Esophagus squamous epithelium (tissue), 5 donors: ENCODE measurements at regions not wholly inside any gene's neighbourhood (a gene's known extent, or its start where the extent isn't known, plus 50 kb on each side); places are given as distances from the start of the nearest gene placed in this dataset.

Experiments
- DNase-seq: peaks from one replicate; lab custom pipeline; 2025; lab: John Stamatoyannopoulos, UW
- H3K27ac ChIP-seq, 4 donors: fragments of 200-600 bp; sonication (generic); one replicate each; pipeline ENCODE4 v1.5.1; 2016 to 2019; ENCODE audit warnings: mild to moderate bottlenecking in 1 of 4
- H3K27me3 ChIP-seq, 4 donors: fragments of 200-600 bp; sonication (generic); 1 replicate in 3 of 4; 2 replicates in 1 of 4; pipeline versions ENCODE4 v1.5.1 to v1.6.0; 2017 to 2021; ENCODE audit warnings: antibody characterized with exemption in 1 of 4
- H3K36me3 ChIP-seq, 3 donors: fragments of 200-600 bp; sonication (generic); one replicate each; pipeline ENCODE4 v1.5.1; 2016 to 2019
- H3K4me1 ChIP-seq, 3 donors: fragments of 200-600 bp; sonication (generic); one replicate each; pipeline ENCODE4 v1.5.1; 2017 to 2019
- H3K4me3 ChIP-seq, 4 donors: fragments of 200-600 bp; sonication (generic); 1 replicate in 3 of 4; 2 replicates in 1 of 4; pipeline ENCODE4 v1.5.1; 2016 to 2019; ENCODE audit warnings: mild to moderate bottlenecking in 2 of 4, moderate library complexity in 1 of 4
- H3K9me3 ChIP-seq, 3 donors: fragments of 200-600 bp; sonication (generic); one replicate each; pipeline ENCODE4 v1.5.1; 2016 to 2019
- CTCF ChIP-seq, 6 experiments: fragments of 450-650 bp in 4 of 6; fragments of 200-600 bp in 2 of 6; sonication (generic) in 2 of 6; IDR thresholded peaks; one replicate each; pipeline ENCODE4 v1.5.1; 2016 to 2019; ENCODE audit warnings: antibody characterized with exemption in 6 of 6, mild to moderate bottlenecking in 4 of 6, moderate library complexity in 4 of 6
- POLR2A ChIP-seq, 4 donors: fragments of 450-650 bp; IDR thresholded peaks; one replicate each; pipeline ENCODE4 v1.6.1; 2017; ENCODE audit warnings: antibody characterized with exemption in 4 of 4, mild to moderate bottlenecking in 4 of 4, moderate library complexity in 3 of 4
- WGBS, 2 donors: methylation state at CpG; one replicate each; pipeline ENCODE4 v1.1.5; 2018; 5-methylcytosine and 5-hydroxymethylcytosine counted together
- intact Hi-C: fragments of 100-400 bp; cut with DNase I; formaldehyde crosslinking; loops from one replicate; pipeline ENCODE4 v1.15.0; 2022
- donor health status: DM: yes; HTN: yes; CAD: no.

GRCh38 chr5:28488752-28489151, 1450.4 kb upstream of the CDH9 start:
- Histone ChIP-seq H3K4me3 (no peak overlapping the region), H3K9me3 (peaks cover 0 to 5% (median 0%) of the 10 kb centered on the region in 3 donors), H3K27me3 (no peaks in the 10 kb centered on the region), H3K36me3 (no peaks in the 10 kb centered on the region), H3K4me1 (no peaks in the 10 kb centered on the region), H3K27ac (no peak overlapping the region)
- WGBS, 2 donors = 40 to 62% methylated on average over 2 of the region's 2 CpGs
- DNase-seq = no peak
- intact Hi-C loops = no loop called here
- TF ChIP-seq CTCF (IDR thresholded peaks at IDR 0.05) = no peak
- no peak for TF ChIP-seq POLR2A (IDR thresholded peaks at IDR 0.05)

- 75 to 87% methylated on average over 16 to 20 of the region's 21 CpGs for WGBS, 2 donors
These were observed 1445.1 kb upstream of the CDH9 start for GRCh38 chr5:28483327-28484025.

GRCh38 chr5:28473531-28474107, 1435.2 kb upstream of the CDH9 start:
- no peaks in the 10 kb centered on the region for H3K36me3 ChIP-seq
- no peak for DNase-seq
- WGBS, 2 donors = 51 to 59% methylated on average over 4 of the region's 4 CpGs
- no peaks in the 10 kb centered on the region for H3K9me3 ChIP-seq
- no peaks in the 10 kb centered on the region for H3K27me3 ChIP-seq
- no peak overlapping the region for H3K4me3 ChIP-seq
- H3K27ac ChIP-seq = no peak overlapping the region
- intact Hi-C loops = no loop called here
- no peaks in the 10 kb centered on the region for H3K4me1 ChIP-seq
- TF ChIP-seq CTCF (IDR thresholded peaks at IDR 0.05) = no peak
- no peak for TF ChIP-seq POLR2A (IDR thresholded peaks at IDR 0.05)

More at GRCh38 chr5:28483327-28484025, 1445.1 kb upstream of the CDH9 start:
- Histone ChIP-seq H3K27ac (no peak overlapping the region), H3K4me1 (no peaks in the 10 kb centered on the region), H3K9me3 (peaks cover 0 to 5% (median 0%) of the 10 kb centered on the region in 3 donors), H3K4me3 (no peak overlapping the region), H3K36me3 (no peaks in the 10 kb centered on the region), H3K27me3 (no peaks in the 10 kb centered on the region)
- no peak for DNase-seq
- no peak for TF ChIP-seq CTCF (IDR thresholded peaks at IDR 0.05)
- TF ChIP-seq POLR2A (IDR thresholded peaks at IDR 0.05) = no peak
- intact Hi-C loops = no loop called here

GRCh38 chr5:28468166-28468565, 1429.8 kb upstream of the CDH9 start:
- no peak for DNase-seq
- H3K36me3 ChIP-seq = no peaks in the 10 kb centered on the region
- H3K27ac ChIP-seq = no peak overlapping the region
- WGBS, 2 donors = 12 to 23% methylated on average over 3 of the region's 3 CpGs
- H3K9me3 ChIP-seq = no peaks in the 10 kb centered on the region
- no peaks in the 10 kb centered on the region for H3K27me3 ChIP-seq
- no peak overlapping the region for H3K4me3 ChIP-seq
- intact Hi-C loops = no loop called here
- TF ChIP-seq CTCF (IDR thresholded peaks at IDR 0.05) = no peak
- no peaks in the 10 kb centered on the region for H3K4me1 ChIP-seq

GRCh38 chr5:28463728-28464127, 1425.3 kb upstream of the CDH9 start:
- no peaks in the 10 kb centered on the region for H3K36me3 ChIP-seq
- WGBS, 2 donors = 87 to 88% methylated on average over 4 of the region's 4 CpGs
- H3K27ac ChIP-seq = no peak overlapping the region
- no peak for DNase-seq
- no peaks in the 10 kb centered on the region for H3K9me3 ChIP-seq
- intact Hi-C loops = no loop called here
- no peak for TF ChIP-seq CTCF (IDR thresholded peaks at IDR 0.05)
- TF ChIP-seq POLR2A (IDR thresholded peaks at IDR 0.05) = no peak
- no peak overlapping the region for H3K4me3 ChIP-seq
- H3K27me3 ChIP-seq = no peaks in the 10 kb centered on the region
- H3K4me1 ChIP-seq = no peaks in the 10 kb centered on the region
